ENCODE measurements at regions not wholly inside any gene's neighbourhood (a gene's known extent, or its start where the extent isn't known, plus 50 kb on each side); places are given as distances from the start of the nearest gene placed in this dataset.

GRCh38 chr17:79395066-79395465, 215.8 kb downstream of the RBFOX3 start:
- no peak for DNase-seq (ENCODE audit: low read depth)

- peak; percentile 58 for DNase-seq (ENCODE audit: low read depth)
Measured at GRCh38 chr17:79393358-79394052, 217.3 kb downstream of the RBFOX3 start.

- no peak for DNase-seq (ENCODE audit: low read depth)
Measured at GRCh38 chr17:79392598-79392997, 218.3 kb downstream of the RBFOX3 start.

- peak; percentile 61 for DNase-seq (ENCODE audit: low read depth)
Measured at GRCh38 chr17:79391376-79392233, 219.2 kb downstream of the RBFOX3 start.

GRCh38 chr17:79389896-79390295, 221.0 kb downstream of the RBFOX3 start:
- no peak for DNase-seq (ENCODE audit: low read depth)

GRCh38 chr17:79388556-79389295, 222.1 kb downstream of the RBFOX3 start:
- peak; percentile 30 for DNase-seq (ENCODE audit: low read depth)

- no peak for DNase-seq (ENCODE audit: low read depth)
Measured at GRCh38 chr17:79387783-79388182, 223.1 kb downstream of the RBFOX3 start.

- no peak for DNase-seq (ENCODE audit: low read depth)
Measured at GRCh38 chr17:79385962-79386563, 224.8 kb downstream of the RBFOX3 start.

- DNase-seq (ENCODE audit: low read depth): no peak
Measured at GRCh38 chr17:79382313-79382712, 228.5 kb downstream of the RBFOX3 start.

- DNase-seq (ENCODE audit: low read depth): no peak
Measured at GRCh38 chr17:79379700-79380445, 231.0 kb downstream of the RBFOX3 start.

GRCh38 chr17:79377230-79377786, 233.5 kb downstream of the RBFOX3 start:
- no peak for DNase-seq (ENCODE audit: low read depth)

- no peak for DNase-seq (ENCODE audit: low read depth)
Measured at GRCh38 chr17:79374807-79375206, 236.0 kb downstream of the RBFOX3 start.

GRCh38 chr17:79374087-79374689, 236.7 kb downstream of the RBFOX3 start:
- no peak for DNase-seq (ENCODE audit: low read depth)

GRCh38 chr17:79372470-79373238, 238.2 kb downstream of the RBFOX3 start:
- no peak for DNase-seq (ENCODE audit: low read depth)

GRCh38 chr17:79371984-79372383, 238.9 kb downstream of the RBFOX3 start:
- no peak for DNase-seq (ENCODE audit: low read depth)

- DNase-seq (ENCODE audit: low read depth): no peak
Measured at GRCh38 chr17:79370594-79370993, 240.3 kb downstream of the RBFOX3 start.

GRCh38 chr17:79370126-79370525, 240.7 kb downstream of the RBFOX3 start:
- DNase-seq (ENCODE audit: low read depth): no peak

- no peak for DNase-seq (ENCODE audit: low read depth)
Measured at GRCh38 chr17:79369532-79369931, 241.3 kb downstream of the RBFOX3 start.

GRCh38 chr17:79369001-79369400, 241.8 kb downstream of the RBFOX3 start:
- DNase-seq (ENCODE audit: low read depth): no peak

- DNase-seq (ENCODE audit: low read depth): no peak
Measured at GRCh38 chr17:79368521-79368920, 242.3 kb downstream of the RBFOX3 start.

All from EH (cell line).